ENCODE measurements at regions not wholly inside any gene's neighbourhood (a gene's known extent, or its start where the extent isn't known, plus 50 kb on each side); places are given as distances from the start of the nearest gene placed in this dataset.

GRCh38 chr2:157076526-157077161, 180.9 kb upstream of the GALNT5 start:
- H4K8ac ChIP-seq (ENCODE audit: low read length), result no peak overlapping the region
- no peak overlapping the region for H2AK5ac ChIP-seq (ENCODE audit: low read length, severe bottlenecking)
- no peak overlapping the region for H3K23ac ChIP-seq (ENCODE audit: low read length in 2 of 2)
- H2BK12ac ChIP-seq (ENCODE audit: low read length in 2 of 2), result no peak overlapping the region
- no peak overlapping the region for H3K4me2 ChIP-seq (ENCODE audit: low read length, poor library complexity, severe bottlenecking)
- no peaks in the 10 kb centered on the region for H3K79me1 ChIP-seq (replicated peaks; ENCODE audit: low read length, poor library complexity, severe bottlenecking)
- H3K14ac ChIP-seq (ENCODE audit: low read length in 2 of 2), result no peak overlapping the region
- H3K27ac ChIP-seq (ENCODE audit: low read length, poor library complexity, severe bottlenecking), result no peak overlapping the region
- no peak overlapping the region for H4K91ac ChIP-seq (ENCODE audit: low read length)
- H2AFZ ChIP-seq (ENCODE audit: low read depth, low read length), result no peak overlapping the region
- no peaks in the 10 kb centered on the region for H3K9me3 ChIP-seq (ENCODE audit: control insufficient read depth, low read length)
- no peaks in the 10 kb centered on the region for H3K4me1 ChIP-seq (ENCODE audit: control insufficient read depth, insufficient read depth, low read depth, low read length)
- no peak overlapping the region for H3K9ac ChIP-seq (ENCODE audit: low read length)
- no peak overlapping the region for H2BK5ac ChIP-seq (ENCODE audit: low read depth, low read length, poor library complexity, severe bottlenecking)
- H3K4me3 ChIP-seq (ENCODE audit: insufficient read depth in 1 of 2, low read depth in 1 of 2, low read length in 2 of 2), result no peak overlapping the region
- WGBS, result 80% methylated on average over 1 of the region's 3 CpGs
- DNase-seq, result no peak
- H3K18ac ChIP-seq (ENCODE audit: low read depth in 1 of 2, low read length in 2 of 2), result no peak overlapping the region
- no peak overlapping the region for H3K4ac ChIP-seq (ENCODE audit: low read depth in 1 of 2, low read length in 2 of 2)
- no peaks in the 10 kb centered on the region for H3K27me3 ChIP-seq (ENCODE audit: control insufficient read depth in 1 of 2, insufficient read depth in 1 of 2, low read length in 2 of 2)
- H2BK120ac ChIP-seq (ENCODE audit: low read depth, low read length), result no peak overlapping the region
- H2BK15ac ChIP-seq (ENCODE audit: low read depth, poor library complexity, severe bottlenecking), result no peak overlapping the region
- no peaks in the 10 kb centered on the region for H3K36me3 ChIP-seq (ENCODE audit: control insufficient read depth in 1 of 2, insufficient read depth in 2 of 2, low read depth in 1 of 2, low read length in 2 of 2)

- no peak for DNase-seq
- Histone ChIP-seq H3K4me1 (ENCODE audit: control insufficient read depth, insufficient read depth, low read depth, low read length) (no peaks in the 10 kb centered on the region), H4K8ac (ENCODE audit: low read length) (no peak overlapping the region), H3K4me2 (ENCODE audit: low read length, poor library complexity, severe bottlenecking) (no peak overlapping the region), H4K91ac (ENCODE audit: low read length) (no peak overlapping the region), H2BK15ac (ENCODE audit: low read depth, poor library complexity, severe bottlenecking) (no peak overlapping the region), H3K27ac (ENCODE audit: low read length, poor library complexity, severe bottlenecking) (no peak overlapping the region), H3K14ac (ENCODE audit: low read length in 2 of 2) (no peak overlapping the region), H3K36me3 (ENCODE audit: control insufficient read depth in 1 of 2, insufficient read depth in 2 of 2, low read depth in 1 of 2, low read length in 2 of 2) (no peaks in the 10 kb centered on the region), H2BK5ac (ENCODE audit: low read depth, low read length, poor library complexity, severe bottlenecking) (no peak overlapping the region), H3K9ac (ENCODE audit: low read length) (no peak overlapping the region), H3K79me1 (replicated peaks; ENCODE audit: low read length, poor library complexity, severe bottlenecking) (no peaks in the 10 kb centered on the region), H2AFZ (ENCODE audit: low read depth, low read length) (no peak overlapping the region), H3K27me3 (ENCODE audit: control insufficient read depth in 1 of 2, insufficient read depth in 1 of 2, low read length in 2 of 2) (no peaks in the 10 kb centered on the region), H3K9me3 (ENCODE audit: control insufficient read depth, low read length) (no peaks in the 10 kb centered on the region), H2BK12ac (ENCODE audit: low read length in 2 of 2) (no peak overlapping the region), H3K23ac (ENCODE audit: low read length in 2 of 2) (no peak overlapping the region), H3K4me3 (ENCODE audit: insufficient read depth in 1 of 2, low read depth in 1 of 2, low read length in 2 of 2) (no peak overlapping the region), H3K18ac (ENCODE audit: low read depth in 1 of 2, low read length in 2 of 2) (no peak overlapping the region), H2AK5ac (ENCODE audit: low read length, severe bottlenecking) (no peak overlapping the region), H3K4ac (ENCODE audit: low read depth in 1 of 2, low read length in 2 of 2) (no peak overlapping the region), H2BK120ac (ENCODE audit: low read depth, low read length) (no peak overlapping the region)
Observed at GRCh38 chr2:157077753-157078350, 179.7 kb upstream of the GALNT5 start.

DNA sequence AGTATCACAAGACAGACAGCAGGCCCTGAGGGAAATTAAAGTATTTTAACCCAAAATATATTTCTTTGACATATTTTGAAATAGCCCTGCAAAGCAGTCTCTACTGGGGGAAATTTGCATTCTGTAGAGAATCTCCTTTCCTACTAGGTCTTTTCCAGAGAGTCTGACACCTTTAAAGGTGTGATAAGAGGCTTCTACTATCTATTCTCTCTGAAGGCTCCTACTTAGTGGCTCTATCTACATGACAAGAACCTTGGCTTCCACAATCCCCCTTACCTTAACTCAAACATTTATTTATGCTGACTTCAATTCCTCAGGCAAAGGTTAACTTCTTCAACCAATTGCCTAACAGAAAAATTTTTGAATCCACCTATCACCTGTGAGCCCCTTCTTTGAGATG, 174.6 kb upstream of the GALNT5 start:
- H4K91ac ChIP-seq (ENCODE audit: low read length), result no peak overlapping the region
- H2AK5ac ChIP-seq (ENCODE audit: low read length, severe bottlenecking), result no peak overlapping the region
- H3K14ac ChIP-seq (ENCODE audit: low read length in 2 of 2), result no peak overlapping the region
- H3K4ac ChIP-seq (ENCODE audit: low read depth in 1 of 2, low read length in 2 of 2), result no peak overlapping the region
- H2BK15ac ChIP-seq (ENCODE audit: low read depth, poor library complexity, severe bottlenecking), result no peak overlapping the region
- no peak overlapping the region for H2AFZ ChIP-seq (ENCODE audit: low read depth, low read length)
- no peak overlapping the region for H4K8ac ChIP-seq (ENCODE audit: low read length)
- H3K18ac ChIP-seq (ENCODE audit: low read depth in 1 of 2, low read length in 2 of 2), result no peak overlapping the region
- H3K4me2 ChIP-seq (ENCODE audit: low read length, poor library complexity, severe bottlenecking), result no peak overlapping the region
- no peak overlapping the region for H3K23ac ChIP-seq (ENCODE audit: low read length in 2 of 2)
- no peak overlapping the region for H2BK5ac ChIP-seq (ENCODE audit: low read depth, low read length, poor library complexity, severe bottlenecking)
- no peaks in the 10 kb centered on the region for H3K9me3 ChIP-seq (ENCODE audit: control insufficient read depth, low read length)
- H3K9ac ChIP-seq (ENCODE audit: low read length), result no peak overlapping the region
- H3K79me1 ChIP-seq (replicated peaks; ENCODE audit: low read length, poor library complexity, severe bottlenecking), result no peaks in the 10 kb centered on the region
- no peak overlapping the region for H2BK12ac ChIP-seq (ENCODE audit: low read length in 2 of 2)
- no peak for DNase-seq
- H3K36me3 ChIP-seq (ENCODE audit: control insufficient read depth in 1 of 2, insufficient read depth in 2 of 2, low read depth in 1 of 2, low read length in 2 of 2), result no peaks in the 10 kb centered on the region
- H2BK120ac ChIP-seq (ENCODE audit: low read depth, low read length), result no peak overlapping the region
- H3K4me3 ChIP-seq (ENCODE audit: insufficient read depth in 1 of 2, low read depth in 1 of 2, low read length in 2 of 2), result no peak overlapping the region
- H3K27ac ChIP-seq (ENCODE audit: low read length, poor library complexity, severe bottlenecking), result no peak overlapping the region
- H3K27me3 ChIP-seq (ENCODE audit: control insufficient read depth in 1 of 2, insufficient read depth in 1 of 2, low read length in 2 of 2), result no peaks in the 10 kb centered on the region
- no peaks in the 10 kb centered on the region for H3K4me1 ChIP-seq (ENCODE audit: control insufficient read depth, insufficient read depth, low read depth, low read length)

DNA sequence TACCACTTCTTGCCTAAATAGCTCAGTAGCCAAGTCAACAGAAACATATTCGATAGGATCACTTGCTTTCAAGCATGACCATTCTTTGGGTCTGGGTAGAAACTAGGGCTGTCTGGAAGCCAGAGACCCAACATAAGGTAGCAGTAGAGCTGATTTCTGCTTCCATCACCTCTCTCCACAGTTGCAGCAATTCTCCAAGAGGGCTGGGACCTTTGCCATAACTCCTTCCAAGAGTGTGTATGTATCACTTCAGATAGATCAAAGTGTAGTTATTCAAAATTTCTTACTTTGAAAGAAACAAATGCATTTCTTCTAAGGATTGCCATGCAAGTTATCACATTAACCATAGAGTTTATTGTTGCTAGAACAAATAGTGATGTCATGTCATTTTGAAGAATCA, 172.0 kb upstream of the GALNT5 start:
- H3K4ac ChIP-seq (ENCODE audit: low read depth in 1 of 2, low read length in 2 of 2), result no peak overlapping the region
- no peak overlapping the region for H2BK12ac ChIP-seq (ENCODE audit: low read length in 2 of 2)
- H2BK5ac ChIP-seq (ENCODE audit: low read depth, low read length, poor library complexity, severe bottlenecking), result no peak overlapping the region
- H3K23ac ChIP-seq (ENCODE audit: low read length in 2 of 2), result no peak overlapping the region
- H3K79me1 ChIP-seq (replicated peaks; ENCODE audit: low read length, poor library complexity, severe bottlenecking), result no peaks in the 10 kb centered on the region
- no peaks in the 10 kb centered on the region for H3K4me1 ChIP-seq (ENCODE audit: control insufficient read depth, insufficient read depth, low read depth, low read length)
- no peak overlapping the region for H2AFZ ChIP-seq (ENCODE audit: low read depth, low read length)
- no peak overlapping the region for H3K9ac ChIP-seq (ENCODE audit: low read length)
- no peaks in the 10 kb centered on the region for H3K36me3 ChIP-seq (ENCODE audit: control insufficient read depth in 1 of 2, insufficient read depth in 2 of 2, low read depth in 1 of 2, low read length in 2 of 2)
- no peak overlapping the region for H2BK120ac ChIP-seq (ENCODE audit: low read depth, low read length)
- no peaks in the 10 kb centered on the region for H3K27me3 ChIP-seq (ENCODE audit: control insufficient read depth in 1 of 2, insufficient read depth in 1 of 2, low read length in 2 of 2)
- H3K18ac ChIP-seq (ENCODE audit: low read depth in 1 of 2, low read length in 2 of 2), result no peak overlapping the region
- H3K4me3 ChIP-seq (ENCODE audit: insufficient read depth in 1 of 2, low read depth in 1 of 2, low read length in 2 of 2), result no peak overlapping the region
- H4K91ac ChIP-seq (ENCODE audit: low read length), result no peak overlapping the region
- no peak overlapping the region for H3K27ac ChIP-seq (ENCODE audit: low read length, poor library complexity, severe bottlenecking)
- no peaks in the 10 kb centered on the region for H3K9me3 ChIP-seq (ENCODE audit: control insufficient read depth, low read length)
- no peak overlapping the region for H2AK5ac ChIP-seq (ENCODE audit: low read length, severe bottlenecking)
- H4K8ac ChIP-seq (ENCODE audit: low read length), result no peak overlapping the region
- 90% methylated on average over 1 of the region's 1 CpG for WGBS
- DNase-seq, result no peak
- no peak overlapping the region for H3K14ac ChIP-seq (ENCODE audit: low read length in 2 of 2)
- H2BK15ac ChIP-seq (ENCODE audit: low read depth, poor library complexity, severe bottlenecking), result no peak overlapping the region
- H3K4me2 ChIP-seq (ENCODE audit: low read length, poor library complexity, severe bottlenecking), result no peak overlapping the region
